GM23338 (cell line): ENCODE measurements at regions not wholly inside any gene's neighbourhood (a gene's known extent, or its start where the extent isn't known, plus 50 kb on each side); places are given as distances from the start of the nearest gene placed in this dataset.

Experiments used
- ATAC-seq: fragments of 200-7000 bp; cut with Tn5 transposase; 3 replicates; pipeline ENCODE4 v1.9.1; 2020
- DNase-seq: peaks from one replicate; pipeline ENCODE4 v3.0.0-alpha.2; 2015; ENCODE audit warnings: low spot score
- H2AFZ ChIP-seq: fragments of 200-600 bp; sonication (generic); 2 replicates; pipeline ENCODE4 v1.8.0; 2016; ENCODE audit warnings: antibody characterized with exemption, mild to moderate bottlenecking, moderate library complexity
- H3F3A ChIP-seq: fragments of 200-600 bp; sonication (generic); replicated peaks from 2 replicates; pipeline ENCODE4 v1.8.0; 2017; ENCODE audit warnings: antibody characterized with exemption, mixed run types, low read depth
- H3K27ac ChIP-seq: fragments of 200-600 bp; sonication (generic); 2 replicates; pipeline ENCODE4 v1.6.1; 2016; ENCODE audit warnings: low read depth
- H3K27me3 ChIP-seq: fragments of 200-600 bp; sonication (generic); 2 replicates; pipeline ENCODE4 v1.8.0; 2016; ENCODE audit warnings: mild to moderate bottlenecking, mixed run types, moderate library complexity; ENCODE audit not compliant: insufficient read depth
- H3K36me3 ChIP-seq: fragments of 200-600 bp; sonication (generic); 2 replicates; pipeline ENCODE4 v1.8.0; 2016; ENCODE audit warnings: mild to moderate bottlenecking; ENCODE audit not compliant: insufficient read depth
- H3K4me1 ChIP-seq: fragments of 200-600 bp; sonication (generic); 2 replicates; pipeline ENCODE4 v1.8.0; 2016; ENCODE audit warnings: mild to moderate bottlenecking, moderate library complexity; ENCODE audit not compliant: insufficient read depth
- H3K4me2 ChIP-seq: fragments of 200-600 bp; sonication (generic); 2 replicates; pipeline ENCODE4 v1.7.1; 2017; ENCODE audit warnings: mixed run types
- H3K4me3 ChIP-seq: fragments of 200-600 bp; sonication (generic); 2 replicates; pipeline ENCODE4 v1.6.1; 2016; ENCODE audit warnings: mixed run types
- H3K79me2 ChIP-seq: fragments of 200-600 bp; sonication (generic); replicated peaks from 2 replicates; pipeline ENCODE4 v1.8.0; 2017; ENCODE audit warnings: mild to moderate bottlenecking; ENCODE audit not compliant: insufficient read depth
- H3K9me2 ChIP-seq: fragments of 200-600 bp; sonication (generic); 2 replicates; pipeline ENCODE4 v1.8.0; 2017; ENCODE audit not compliant: insufficient read depth
- H4K20me1 ChIP-seq: fragments of 200-600 bp; sonication (generic); replicated peaks from 2 replicates; pipeline ENCODE4 v1.8.0; 2017; ENCODE audit warnings: mild to moderate bottlenecking; ENCODE audit not compliant: insufficient read depth
- H3K27ac Mint-ChIP-seq: 2 replicates; pipeline ENCODE4 v1.8.0; 2020; ENCODE audit warnings: inconsistent platforms, mild to moderate bottlenecking, moderate library complexity, mixed read lengths
- H3K27me3 Mint-ChIP-seq: 3 replicates; pipeline ENCODE4 v1.8.0; 2022; ENCODE audit warnings: low read depth, mild to moderate bottlenecking, moderate library complexity, mixed read lengths, inconsistent platforms; ENCODE audit not compliant: insufficient read depth, poor library complexity
- H3K36me3 Mint-ChIP-seq: 3 replicates; pipeline ENCODE4 v1.8.0; 2021; ENCODE audit warnings: low read depth, mild to moderate bottlenecking, inconsistent platforms, moderate library complexity, mixed read lengths
- H3K4me1 Mint-ChIP-seq: 3 replicates; pipeline ENCODE4 v1.8.0; 2020; ENCODE audit warnings: mild to moderate bottlenecking, inconsistent platforms, mixed read lengths
- H3K4me3 Mint-ChIP-seq: 3 replicates; pipeline ENCODE4 v1.8.0; 2021; ENCODE audit warnings: moderate library complexity, mild to moderate bottlenecking, inconsistent platforms, mixed read lengths
- H3K9me3 Mint-ChIP-seq: 3 replicates; pipeline ENCODE4 v1.8.0; 2020; ENCODE audit warnings: moderate library complexity, mild to moderate bottlenecking, inconsistent platforms, mixed read lengths
- CREB1 ChIP-seq: fragments of 250-450 bp; sonication (Bioruptor Pico); IDR thresholded peaks from 2 replicates; pipeline ENCODE4 v1.5.0; 2020; ENCODE audit warnings: low read depth, mild to moderate bottlenecking, moderate library complexity
- EZH2 ChIP-seq: fragments of 200-600 bp; sonication (generic); IDR thresholded peaks from one replicate; pipeline ENCODE4 v1.8.0; 2017; ENCODE audit warnings: antibody characterized with exemption, mild to moderate bottlenecking, low read depth; ENCODE audit not compliant: unreplicated experiment
- EZH2phosphoT487 ChIP-seq: fragments of 200-600 bp; sonication (generic); IDR thresholded peaks from one replicate; pipeline ENCODE4 v1.8.1; 2018; ENCODE audit warnings: antibody characterized with exemption; ENCODE audit not compliant: unreplicated experiment
- JUNB ChIP-seq: IDR thresholded peaks from one replicate; pipeline ENCODE4 v1.6.1; 2016; ENCODE audit warnings: antibody characterized with exemption; ENCODE audit not compliant: unreplicated experiment
- NANOG ChIP-seq: IDR thresholded peaks from 2 replicates; pipeline ENCODE4 v1.6.1; 2016; ENCODE audit warnings: antibody characterized with exemption, borderline replicate concordance
- POLR2AphosphoS5 ChIP-seq: IDR thresholded peaks from 2 replicates; pipeline ENCODE4 v1.6.1; 2016; ENCODE audit warnings: antibody characterized with exemption, low read depth
- STAT1 ChIP-seq: IDR thresholded peaks from one replicate; pipeline ENCODE4 v1.6.1; 2016; ENCODE audit warnings: antibody characterized with exemption; ENCODE audit not compliant: unreplicated experiment
- ZNF114 ChIP-seq: fragments of 250-450 bp; sonication (Bioruptor Pico); IDR thresholded peaks from 2 replicates; pipeline ENCODE4 v1.5.0; 2020; ENCODE audit warnings: mild to moderate bottlenecking, moderate library complexity
- ZNF331 ChIP-seq: fragments of 250-450 bp; sonication (Bioruptor Pico); IDR thresholded peaks from 2 replicates; pipeline ENCODE4 v1.5.0; 2020; ENCODE audit warnings: low read depth, mild to moderate bottlenecking, moderate library complexity
- TF ChIP-seq, protein P1 (sequence below): IDR thresholded peaks from 2 replicates; pipeline ENCODE4 v1.6.1; 2016; ENCODE audit warnings: antibody characterized with exemption
- TF ChIP-seq, protein P2 (sequence below): fragments of 250-450 bp; sonication (Bioruptor Pico); IDR thresholded peaks from 2 replicates; pipeline ENCODE4 v1.5.0; 2020; ENCODE audit warnings: mild to moderate bottlenecking, moderate library complexity
- TF ChIP-seq, protein P3 (sequence below): IDR thresholded peaks from one replicate; pipeline ENCODE4 v1.6.1; 2018; ENCODE audit warnings: antibody characterized with exemption; ENCODE audit not compliant: unreplicated experiment
- TF ChIP-seq, protein P4 (sequence below), 2 experiments: fragments of 200-600 bp in 1 of 2; sonication (generic) in 1 of 2; conservative IDR thresholded peaks; 2 replicates each; pipeline versions ENCODE4 v1.5.1 to v1.6.1; 2016 to 2017; ENCODE audit warnings: antibody characterized with exemption in 2 of 2, low read depth in 2 of 2, mild to moderate bottlenecking in 2 of 2, moderate library complexity in 1 of 2

DNA sequence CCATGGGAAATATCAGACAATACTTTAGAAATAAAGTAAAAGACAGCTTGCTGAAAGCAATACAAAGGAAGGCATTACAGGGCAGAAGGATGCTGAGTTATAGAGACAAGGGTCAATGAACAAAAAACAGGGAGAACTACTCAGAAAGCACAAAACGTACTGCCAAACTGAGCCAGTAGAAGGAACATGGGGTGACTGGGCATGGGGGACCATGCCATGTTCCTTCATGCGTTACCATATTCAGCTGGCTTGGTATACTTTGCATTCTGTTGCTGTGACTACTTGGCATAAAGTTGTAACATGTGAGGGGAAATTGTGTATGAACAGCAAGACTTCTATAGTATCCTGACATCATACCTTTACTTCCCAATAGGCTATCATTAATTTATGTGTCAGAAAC is 358.6 kb upstream of the LYPLAL1 start:
- H2AFZ ChIP-seq, result no peak overlapping the region
- Mint-ChIP-seq H3K9me3 (no peaks in the 10 kb centered on the region), H3K4me3 (no peak overlapping the region), H3K27me3 (peaks cover 2% of the 10 kb centered on the region), H3K27ac (no peak overlapping the region), H3K4me1 (peaks cover 5% of the 10 kb centered on the region; the same call in 2 of the 3 replicates), H3K36me3 (no peaks in the 10 kb centered on the region)
- no peaks in the 10 kb centered on the region for H3K27me3 ChIP-seq
- no peaks in the 10 kb centered on the region for H4K20me1 ChIP-seq
- H3K4me3 ChIP-seq, result no peak overlapping the region
- H3K36me3 ChIP-seq, result no peaks in the 10 kb centered on the region
- ATAC-seq, result no peak
- DNase-seq, result no peak
- no peak overlapping the region for H3K4me2 ChIP-seq
- TF ChIP-seq, protein P1, sequence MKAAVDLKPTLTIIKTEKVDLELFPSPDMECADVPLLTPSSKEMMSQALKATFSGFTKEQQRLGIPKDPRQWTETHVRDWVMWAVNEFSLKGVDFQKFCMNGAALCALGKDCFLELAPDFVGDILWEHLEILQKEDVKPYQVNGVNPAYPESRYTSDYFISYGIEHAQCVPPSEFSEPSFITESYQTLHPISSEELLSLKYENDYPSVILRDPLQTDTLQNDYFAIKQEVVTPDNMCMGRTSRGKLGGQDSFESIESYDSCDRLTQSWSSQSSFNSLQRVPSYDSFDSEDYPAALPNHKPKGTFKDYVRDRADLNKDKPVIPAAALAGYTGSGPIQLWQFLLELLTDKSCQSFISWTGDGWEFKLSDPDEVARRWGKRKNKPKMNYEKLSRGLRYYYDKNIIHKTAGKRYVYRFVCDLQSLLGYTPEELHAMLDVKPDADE, result no peak
- TF ChIP-seq EZH2phosphoT487 (no peak), EZH2 (no peak), ZNF114 (CRISPR knock-in tag) (no peak), STAT1 (no peak), NANOG (no peak), JUNB (no peak), CREB1 (CRISPR knock-in tag) (no peak), ZNF331 (no peak), POLR2AphosphoS5 (no peak)
- TF ChIP-seq, protein P2, sequence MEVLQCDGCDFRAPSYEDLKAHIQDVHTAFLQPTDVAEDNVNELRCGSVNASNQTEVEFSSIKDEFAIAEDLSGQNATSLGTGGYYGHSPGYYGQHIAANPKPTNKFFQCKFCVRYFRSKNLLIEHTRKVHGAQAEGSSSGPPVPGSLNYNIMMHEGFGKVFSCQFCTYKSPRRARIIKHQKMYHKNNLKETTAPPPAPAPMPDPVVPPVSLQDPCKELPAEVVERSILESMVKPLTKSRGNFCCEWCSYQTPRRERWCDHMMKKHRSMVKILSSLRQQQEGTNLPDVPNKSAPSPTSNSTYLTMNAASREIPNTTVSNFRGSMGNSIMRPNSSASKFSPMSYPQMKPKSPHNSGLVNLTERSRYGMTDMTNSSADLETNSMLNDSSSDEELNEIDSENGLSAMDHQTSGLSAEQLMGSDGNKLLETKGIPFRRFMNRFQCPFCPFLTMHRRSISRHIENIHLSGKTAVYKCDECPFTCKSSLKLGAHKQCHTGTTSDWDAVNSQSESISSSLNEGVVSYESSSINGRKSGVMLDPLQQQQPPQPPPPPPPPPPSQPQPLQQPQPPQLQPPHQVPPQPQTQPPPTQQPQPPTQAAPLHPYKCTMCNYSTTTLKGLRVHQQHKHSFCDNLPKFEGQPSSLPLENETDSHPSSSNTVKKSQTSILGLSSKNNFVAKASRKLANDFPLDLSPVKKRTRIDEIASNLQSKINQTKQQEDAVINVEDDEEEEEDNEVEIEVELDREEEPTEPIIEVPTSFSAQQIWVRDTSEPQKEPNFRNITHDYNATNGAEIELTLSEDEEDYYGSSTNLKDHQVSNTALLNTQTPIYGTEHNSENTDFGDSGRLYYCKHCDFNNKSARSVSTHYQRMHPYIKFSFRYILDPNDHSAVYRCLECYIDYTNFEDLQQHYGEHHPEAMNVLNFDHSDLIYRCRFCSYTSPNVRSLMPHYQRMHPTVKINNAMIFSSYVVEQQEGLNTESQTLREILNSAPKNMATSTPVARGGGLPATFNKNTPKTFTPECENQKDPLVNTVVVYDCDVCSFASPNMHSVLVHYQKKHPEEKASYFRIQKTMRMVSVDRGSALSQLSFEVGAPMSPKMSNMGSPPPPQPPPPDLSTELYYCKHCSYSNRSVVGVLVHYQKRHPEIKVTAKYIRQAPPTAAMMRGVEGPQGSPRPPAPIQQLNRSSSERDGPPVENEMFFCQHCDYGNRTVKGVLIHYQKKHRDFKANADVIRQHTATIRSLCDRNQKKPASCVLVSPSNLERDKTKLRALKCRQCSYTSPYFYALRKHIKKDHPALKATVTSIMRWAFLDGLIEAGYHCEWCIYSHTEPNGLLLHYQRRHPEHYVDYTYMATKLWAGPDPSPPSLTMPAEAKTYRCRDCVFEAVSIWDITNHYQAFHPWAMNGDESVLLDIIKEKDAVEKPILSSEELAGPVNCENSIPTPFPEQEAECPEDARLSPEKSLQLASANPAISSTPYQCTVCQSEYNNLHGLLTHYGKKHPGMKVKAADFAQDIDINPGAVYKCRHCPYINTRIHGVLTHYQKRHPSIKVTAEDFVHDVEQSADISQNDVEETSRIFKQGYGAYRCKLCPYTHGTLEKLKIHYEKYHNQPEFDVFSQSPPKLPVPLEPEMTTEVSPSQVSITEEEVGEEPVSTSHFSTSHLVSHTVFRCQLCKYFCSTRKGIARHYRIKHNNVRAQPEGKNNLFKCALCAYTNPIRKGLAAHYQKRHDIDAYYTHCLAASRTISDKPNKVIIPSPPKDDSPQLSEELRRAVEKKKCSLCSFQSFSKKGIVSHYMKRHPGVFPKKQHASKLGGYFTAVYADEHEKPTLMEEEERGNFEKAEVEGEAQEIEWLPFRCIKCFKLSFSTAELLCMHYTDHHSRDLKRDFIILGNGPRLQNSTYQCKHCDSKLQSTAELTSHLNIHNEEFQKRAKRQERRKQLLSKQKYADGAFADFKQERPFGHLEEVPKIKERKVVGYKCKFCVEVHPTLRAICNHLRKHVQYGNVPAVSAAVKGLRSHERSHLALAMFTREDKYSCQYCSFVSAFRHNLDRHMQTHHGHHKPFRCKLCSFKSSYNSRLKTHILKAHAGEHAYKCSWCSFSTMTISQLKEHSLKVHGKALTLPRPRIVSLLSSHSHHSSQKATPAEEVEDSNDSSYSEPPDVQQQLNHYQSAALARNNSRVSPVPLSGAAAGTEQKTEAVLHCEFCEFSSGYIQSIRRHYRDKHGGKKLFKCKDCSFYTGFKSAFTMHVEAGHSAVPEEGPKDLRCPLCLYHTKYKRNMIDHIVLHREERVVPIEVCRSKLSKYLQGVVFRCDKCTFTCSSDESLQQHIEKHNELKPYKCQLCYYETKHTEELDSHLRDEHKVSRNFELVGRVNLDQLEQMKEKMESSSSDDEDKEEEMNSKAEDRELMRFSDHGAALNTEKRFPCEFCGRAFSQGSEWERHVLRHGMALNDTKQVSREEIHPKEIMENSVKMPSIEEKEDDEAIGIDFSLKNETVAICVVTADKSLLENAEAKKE (CRISPR knock-in tag), result no peak
- TF ChIP-seq, protein P3, sequence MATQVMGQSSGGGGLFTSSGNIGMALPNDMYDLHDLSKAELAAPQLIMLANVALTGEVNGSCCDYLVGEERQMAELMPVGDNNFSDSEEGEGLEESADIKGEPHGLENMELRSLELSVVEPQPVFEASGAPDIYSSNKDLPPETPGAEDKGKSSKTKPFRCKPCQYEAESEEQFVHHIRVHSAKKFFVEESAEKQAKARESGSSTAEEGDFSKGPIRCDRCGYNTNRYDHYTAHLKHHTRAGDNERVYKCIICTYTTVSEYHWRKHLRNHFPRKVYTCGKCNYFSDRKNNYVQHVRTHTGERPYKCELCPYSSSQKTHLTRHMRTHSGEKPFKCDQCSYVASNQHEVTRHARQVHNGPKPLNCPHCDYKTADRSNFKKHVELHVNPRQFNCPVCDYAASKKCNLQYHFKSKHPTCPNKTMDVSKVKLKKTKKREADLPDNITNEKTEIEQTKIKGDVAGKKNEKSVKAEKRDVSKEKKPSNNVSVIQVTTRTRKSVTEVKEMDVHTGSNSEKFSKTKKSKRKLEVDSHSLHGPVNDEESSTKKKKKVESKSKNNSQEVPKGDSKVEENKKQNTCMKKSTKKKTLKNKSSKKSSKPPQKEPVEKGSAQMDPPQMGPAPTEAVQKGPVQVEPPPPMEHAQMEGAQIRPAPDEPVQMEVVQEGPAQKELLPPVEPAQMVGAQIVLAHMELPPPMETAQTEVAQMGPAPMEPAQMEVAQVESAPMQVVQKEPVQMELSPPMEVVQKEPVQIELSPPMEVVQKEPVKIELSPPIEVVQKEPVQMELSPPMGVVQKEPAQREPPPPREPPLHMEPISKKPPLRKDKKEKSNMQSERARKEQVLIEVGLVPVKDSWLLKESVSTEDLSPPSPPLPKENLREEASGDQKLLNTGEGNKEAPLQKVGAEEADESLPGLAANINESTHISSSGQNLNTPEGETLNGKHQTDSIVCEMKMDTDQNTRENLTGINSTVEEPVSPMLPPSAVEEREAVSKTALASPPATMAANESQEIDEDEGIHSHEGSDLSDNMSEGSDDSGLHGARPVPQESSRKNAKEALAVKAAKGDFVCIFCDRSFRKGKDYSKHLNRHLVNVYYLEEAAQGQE, result no peak
- TF ChIP-seq, protein P4, sequence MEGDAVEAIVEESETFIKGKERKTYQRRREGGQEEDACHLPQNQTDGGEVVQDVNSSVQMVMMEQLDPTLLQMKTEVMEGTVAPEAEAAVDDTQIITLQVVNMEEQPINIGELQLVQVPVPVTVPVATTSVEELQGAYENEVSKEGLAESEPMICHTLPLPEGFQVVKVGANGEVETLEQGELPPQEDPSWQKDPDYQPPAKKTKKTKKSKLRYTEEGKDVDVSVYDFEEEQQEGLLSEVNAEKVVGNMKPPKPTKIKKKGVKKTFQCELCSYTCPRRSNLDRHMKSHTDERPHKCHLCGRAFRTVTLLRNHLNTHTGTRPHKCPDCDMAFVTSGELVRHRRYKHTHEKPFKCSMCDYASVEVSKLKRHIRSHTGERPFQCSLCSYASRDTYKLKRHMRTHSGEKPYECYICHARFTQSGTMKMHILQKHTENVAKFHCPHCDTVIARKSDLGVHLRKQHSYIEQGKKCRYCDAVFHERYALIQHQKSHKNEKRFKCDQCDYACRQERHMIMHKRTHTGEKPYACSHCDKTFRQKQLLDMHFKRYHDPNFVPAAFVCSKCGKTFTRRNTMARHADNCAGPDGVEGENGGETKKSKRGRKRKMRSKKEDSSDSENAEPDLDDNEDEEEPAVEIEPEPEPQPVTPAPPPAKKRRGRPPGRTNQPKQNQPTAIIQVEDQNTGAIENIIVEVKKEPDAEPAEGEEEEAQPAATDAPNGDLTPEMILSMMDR (conservative IDR thresholded peaks at IDR 0.05; ENCODE audit: low read depth in 2 of 2), result no peak
- no peaks in the 10 kb centered on the region for H3K9me2 ChIP-seq
- no peaks in the 10 kb centered on the region for H3K79me2 ChIP-seq
- no peak overlapping the region for H3K27ac ChIP-seq
- H3K4me1 ChIP-seq, result no peaks in the 10 kb centered on the region
- no peaks in the 10 kb centered on the region for H3F3A ChIP-seq
